ENCODE measurements at regions not wholly inside any gene's neighbourhood (a gene's known extent, or its start where the extent isn't known, plus 50 kb on each side); places are given as distances from the start of the nearest gene placed in this dataset.

DNA sequence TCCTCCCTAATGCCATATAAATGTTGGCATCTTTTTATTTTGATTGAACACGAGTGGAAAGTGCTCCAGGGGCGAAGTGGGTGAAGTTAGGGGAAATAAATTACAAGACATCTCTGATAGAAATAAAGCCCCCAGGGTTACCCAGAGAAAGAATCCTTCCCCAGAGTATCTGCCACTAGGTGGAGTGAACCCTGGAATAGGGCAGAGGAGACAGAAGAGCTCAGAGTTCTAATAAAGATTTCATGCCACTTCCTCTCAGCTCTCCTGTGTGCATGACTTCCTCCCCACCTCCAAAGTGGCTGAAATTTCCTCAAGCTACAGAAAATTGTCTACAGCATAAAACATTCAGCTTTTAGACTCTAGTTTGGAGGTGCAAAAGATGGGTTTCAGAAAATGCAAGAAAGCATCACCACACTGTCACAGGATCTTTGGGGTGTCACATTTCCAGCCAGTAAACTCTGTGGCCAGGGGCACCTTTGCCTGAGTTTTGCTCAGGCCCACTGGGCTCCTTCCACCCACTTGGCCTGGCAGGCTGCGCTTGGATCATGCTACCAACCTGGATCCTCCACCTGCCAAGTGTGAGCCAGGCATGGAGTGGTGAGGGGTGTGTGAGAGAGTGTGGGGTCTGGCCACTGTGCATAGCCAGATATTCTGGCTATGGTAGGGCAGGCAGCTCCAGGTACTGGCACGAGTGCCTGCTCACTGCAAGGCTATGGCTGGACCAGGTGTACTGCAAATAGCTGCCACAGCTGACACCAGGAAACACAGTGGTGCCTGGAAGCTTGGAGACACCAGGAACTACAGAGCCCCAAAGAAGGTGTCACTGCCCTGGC lies 208.8 kb upstream of the USP25 start:
- intact Hi-C loops (cut with DNase I) = no loop called here
- no peak for ATAC-seq
- no peak for DNase-seq

DNA sequence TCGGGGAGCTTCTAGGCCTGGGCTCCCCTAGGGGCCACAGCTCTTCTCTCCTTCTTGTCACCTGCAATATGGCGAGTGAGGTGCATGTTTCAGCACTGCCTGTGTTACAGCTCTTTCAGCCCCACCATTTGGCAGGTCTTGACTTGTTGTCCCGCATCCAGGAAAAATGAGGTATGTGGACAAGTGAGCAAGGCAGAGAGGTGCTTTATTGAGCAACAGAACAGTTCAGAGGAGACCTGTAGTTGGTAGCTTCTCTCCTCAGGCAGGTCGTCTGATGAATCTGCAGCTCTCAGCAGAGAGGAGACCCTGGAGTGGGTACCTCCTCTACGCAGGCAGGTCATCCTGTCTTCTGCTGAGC lies 208.2 kb upstream of the USP25 start:
- DNase-seq (no peak), ATAC-seq (no peak)
- intact Hi-C loops (cut with DNase I) = no loop called here

DNA sequence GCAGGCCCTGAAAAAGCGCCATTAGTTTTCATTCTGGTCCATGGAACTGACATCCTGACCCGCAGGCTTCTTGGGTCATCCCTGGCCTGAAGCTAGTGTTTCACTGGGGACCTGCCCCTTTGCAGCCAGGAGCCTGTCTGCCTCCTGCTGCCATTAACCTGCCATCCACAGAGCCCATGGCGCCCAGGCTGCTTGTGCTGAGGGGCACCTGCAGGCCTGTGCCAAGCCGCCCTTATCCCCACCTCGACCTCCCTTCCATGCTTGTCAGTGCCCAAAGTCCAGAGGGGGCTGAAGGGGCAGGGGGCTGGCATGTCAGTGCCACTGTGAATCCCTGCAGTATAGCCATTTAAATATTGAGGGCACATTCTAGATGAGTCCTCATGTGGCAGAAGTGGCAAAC lies 207.6 kb upstream of the USP25 start:
- intact Hi-C loops (cut with DNase I) = no loop called here
- no peak for DNase-seq
- ATAC-seq = no peak

DNA sequence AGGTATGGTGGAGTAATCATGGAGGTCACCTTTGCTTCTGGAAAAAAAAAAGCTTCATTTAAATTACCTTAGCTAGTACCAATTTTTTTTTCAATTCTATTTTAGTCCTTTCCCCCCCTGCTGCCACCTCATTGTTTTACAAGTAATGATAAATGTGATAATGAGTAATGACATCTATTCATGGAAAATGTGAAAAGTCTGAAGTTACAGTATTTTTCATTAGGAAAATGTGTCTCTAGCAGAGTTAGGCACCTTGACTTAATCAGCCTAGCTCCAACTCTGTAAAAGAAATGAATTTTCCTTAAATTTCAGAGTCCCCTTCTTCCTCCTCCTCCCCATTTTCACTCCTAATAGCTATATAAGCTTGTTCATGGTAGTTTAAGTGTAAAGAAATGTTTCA lies 204.9 kb upstream of the USP25 start:
- no peak for DNase-seq
- intact Hi-C loops (cut with DNase I) = no loop called here
- ATAC-seq = no peak

DNA sequence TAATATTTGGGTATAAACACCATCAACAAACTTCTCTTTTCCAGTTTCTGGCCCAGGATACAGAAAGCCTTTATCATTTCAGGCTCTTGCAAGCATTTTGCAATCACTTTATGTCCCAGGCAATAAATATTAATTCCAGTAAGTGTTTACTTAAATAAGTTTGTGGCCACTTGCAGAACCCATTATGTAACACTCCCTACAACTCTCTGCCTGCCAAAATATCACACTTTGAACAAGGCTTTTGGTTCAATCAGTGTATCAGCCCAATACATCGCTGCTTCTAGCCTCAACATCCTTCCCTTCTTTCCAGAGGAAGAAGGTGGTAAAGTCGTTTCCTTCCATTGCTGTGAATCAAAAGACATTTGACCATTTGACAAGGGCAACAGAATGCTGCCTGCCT lies 203.0 kb upstream of the USP25 start:
- intact Hi-C loops (cut with DNase I) = no loop called here
- no peak for ATAC-seq
- DNase-seq = no peak

DNA sequence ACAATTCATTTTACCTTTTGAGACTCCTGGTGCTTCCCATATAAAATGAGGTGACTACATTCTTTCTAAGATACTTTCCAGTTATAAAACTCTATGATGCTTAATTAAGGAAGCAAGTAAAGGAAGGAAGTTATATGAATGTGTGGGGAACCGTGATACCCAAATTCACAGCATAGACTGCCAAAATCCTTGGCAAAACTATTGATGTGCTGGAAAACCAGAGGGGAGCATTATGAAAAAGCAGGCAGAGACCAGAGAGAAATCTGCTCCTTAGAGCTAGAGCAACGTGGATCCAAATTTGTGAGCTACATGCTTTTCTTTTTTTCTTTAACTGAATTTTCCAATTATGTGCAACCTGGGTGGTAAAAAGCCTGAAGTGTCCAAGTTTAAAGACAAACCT lies 201.4 kb upstream of the USP25 start:
- DNase-seq = no peak
- ATAC-seq = no peak
- intact Hi-C loops (cut with DNase I) = no loop called here

DNA sequence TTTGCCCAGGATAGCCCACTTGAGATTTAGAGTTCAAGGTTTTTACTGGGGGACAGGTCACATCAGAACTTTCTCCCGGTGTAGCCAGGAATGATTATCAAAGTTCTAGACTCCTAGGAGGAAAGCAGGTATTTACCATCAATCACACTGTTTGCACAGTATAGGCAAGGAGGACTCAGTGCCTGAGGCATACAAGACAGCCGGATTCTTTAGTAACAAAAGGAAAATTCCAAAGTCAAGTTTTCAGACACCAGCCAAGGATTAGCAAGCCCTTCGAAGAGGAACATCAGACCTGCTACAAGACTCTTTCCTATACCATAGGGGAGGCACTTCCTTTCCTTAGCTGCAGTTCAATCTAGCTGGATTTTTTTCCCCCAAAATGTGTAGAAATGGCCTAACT lies 197.8 kb upstream of the USP25 start:
- intact Hi-C loops (cut with DNase I) = no loop called here
- no peak for DNase-seq
- ATAC-seq = no peak

DNA sequence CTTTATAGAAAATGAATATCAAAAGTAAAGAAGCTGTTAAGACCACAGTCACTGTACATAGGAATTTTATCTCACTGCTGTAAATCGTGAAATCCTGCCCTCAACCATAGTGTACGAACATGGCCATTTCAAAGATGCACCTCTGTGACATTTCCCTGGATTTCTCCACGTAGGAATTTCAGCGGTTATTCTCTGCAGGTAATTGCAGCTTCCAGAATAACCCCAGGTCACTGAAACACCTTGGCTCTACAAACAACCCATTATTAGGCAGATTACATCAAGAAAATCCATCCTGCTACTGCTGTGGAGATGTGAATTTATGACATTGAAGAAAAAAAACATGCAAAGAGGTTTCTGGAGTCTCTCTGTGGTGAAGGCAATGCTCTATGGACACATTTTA lies 196.2 kb upstream of the USP25 start:
- ATAC-seq (no peak), DNase-seq (no peak)
- intact Hi-C loops (cut with DNase I) = no loop called here

DNA sequence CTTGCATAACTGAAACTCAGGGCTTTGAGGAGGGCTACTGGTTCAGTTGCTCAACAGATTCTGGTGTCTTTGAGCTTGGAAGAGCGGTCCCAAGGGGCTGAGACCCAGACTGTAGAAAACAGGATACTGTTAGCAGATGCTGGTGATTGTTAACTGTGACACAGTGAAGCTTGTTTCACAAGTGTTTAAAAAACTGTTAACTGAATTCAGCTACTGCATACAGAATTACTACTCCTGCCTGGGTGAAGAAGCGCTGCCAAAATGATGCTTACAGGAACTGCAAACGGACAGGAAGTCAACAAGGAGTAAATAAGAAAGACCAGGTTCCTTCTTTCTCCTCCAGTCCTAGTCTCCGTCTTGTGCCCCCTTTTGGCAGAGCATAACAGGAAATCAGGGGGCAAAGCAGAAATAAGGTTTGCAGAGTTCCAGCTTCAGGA lies 195.3 kb upstream of the USP25 start:
- ATAC-seq = no peak
- intact Hi-C loops (cut with DNase I) = no loop called here

DNA sequence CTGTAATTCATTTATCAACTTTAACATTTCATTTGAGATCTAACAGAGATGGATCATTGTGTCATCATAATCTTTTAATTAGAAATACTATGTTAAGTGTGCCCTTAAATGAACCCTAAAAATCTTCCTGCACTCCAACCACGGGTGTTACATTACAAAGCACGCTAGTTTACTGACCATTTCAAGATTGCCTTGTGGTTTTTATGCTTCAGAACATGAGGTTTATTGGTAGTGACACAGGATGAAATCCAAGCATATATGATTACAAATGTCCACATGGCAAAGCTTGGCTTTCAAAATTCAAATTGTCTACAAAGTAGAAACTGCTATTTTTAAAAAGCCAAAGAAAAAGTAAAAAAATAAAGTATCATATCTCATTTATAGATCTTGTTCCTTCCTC lies 190.4 kb upstream of the USP25 start:
- ATAC-seq (no peak), DNase-seq (no peak)
- intact Hi-C loops (cut with DNase I) = no loop called here

More for the DNA sequence above, 195.3 kb upstream of the USP25 start:
- no peak for DNase-seq

DNA sequence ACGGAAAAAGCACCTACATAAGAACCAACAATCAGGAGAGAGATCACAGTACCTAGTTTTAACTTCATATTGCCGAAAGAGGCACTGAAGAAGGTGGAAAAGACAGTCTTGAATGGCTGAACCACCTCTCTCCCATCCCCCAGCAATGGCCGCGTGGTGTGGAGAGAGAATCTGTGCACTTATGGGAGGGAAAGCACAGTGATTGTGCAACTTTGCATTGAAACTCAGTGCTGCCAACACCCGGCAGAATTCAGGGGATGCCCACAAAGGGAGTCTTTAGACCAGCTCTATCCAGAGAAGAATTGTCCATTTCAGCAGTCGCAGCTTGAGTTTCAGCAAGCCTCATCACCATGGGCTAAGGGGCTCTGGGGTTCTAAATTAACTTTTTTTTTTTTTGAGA lies 186.3 kb upstream of the USP25 start:
- intact Hi-C loops (cut with DNase I) = loop anchor here in 1 of 2 donors (10.0 kb wide), 1 partner anchor 819 kb away; no protein-coding TSS in a partner anchor
- no peak for ATAC-seq
- no peak for DNase-seq

DNA sequence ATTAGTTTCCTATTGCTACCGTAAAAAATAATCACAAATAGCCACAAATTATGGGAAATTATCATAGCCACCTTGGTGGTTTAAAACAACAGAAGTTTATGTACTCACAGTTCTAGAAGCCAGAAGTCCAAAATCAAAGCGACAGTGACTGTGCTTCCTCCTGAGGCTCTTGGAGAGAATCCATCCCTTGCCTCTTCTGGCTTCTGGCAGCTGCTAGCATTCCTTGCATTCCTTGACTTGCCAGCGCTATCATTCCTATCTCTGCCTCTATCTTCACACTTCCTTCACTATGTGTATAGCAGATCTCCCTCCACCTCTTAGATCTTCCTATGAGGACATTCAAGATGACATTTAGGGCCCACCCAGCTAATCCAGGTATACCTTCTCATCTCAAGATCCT lies 180.1 kb upstream of the USP25 start:
- ATAC-seq (no peak), DNase-seq (no peak)
- intact Hi-C loops (cut with DNase I) = loop anchor here in 1 of 2 donors (10.0 kb wide), 1 partner anchor 825 kb away; no protein-coding TSS in a partner anchor

DNA sequence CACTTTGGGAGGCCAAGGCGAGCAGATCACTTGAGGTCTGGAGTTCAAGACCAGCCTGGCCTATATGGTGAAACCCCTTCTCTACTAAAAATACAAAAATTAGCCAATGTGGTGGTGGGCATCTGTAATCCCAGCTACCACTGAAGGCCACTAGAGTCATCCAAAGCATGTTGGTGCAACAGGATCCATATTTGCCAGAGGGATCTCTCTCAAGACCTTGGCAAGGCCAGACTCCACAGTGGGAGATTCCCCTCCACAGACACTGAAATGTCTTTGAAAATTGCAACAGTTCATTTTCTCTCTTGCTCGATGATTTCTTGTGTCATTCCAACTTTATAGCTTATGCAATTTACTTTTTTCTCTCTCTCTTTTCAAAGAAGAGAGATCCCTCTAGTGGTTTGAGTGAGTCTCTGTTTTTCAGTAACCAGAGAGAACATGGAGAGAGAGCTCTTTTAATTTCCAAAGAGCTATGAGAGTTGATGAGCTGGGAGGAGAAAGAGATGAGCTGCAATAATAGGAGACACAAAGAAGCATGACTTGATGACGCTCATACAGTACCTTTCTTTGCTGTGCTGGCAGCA lies 176.8 kb upstream of the USP25 start:
- peak in 1 of 2 donors; percentile 41 for ATAC-seq
- intact Hi-C loops (cut with DNase I) = no loop called here

DNA sequence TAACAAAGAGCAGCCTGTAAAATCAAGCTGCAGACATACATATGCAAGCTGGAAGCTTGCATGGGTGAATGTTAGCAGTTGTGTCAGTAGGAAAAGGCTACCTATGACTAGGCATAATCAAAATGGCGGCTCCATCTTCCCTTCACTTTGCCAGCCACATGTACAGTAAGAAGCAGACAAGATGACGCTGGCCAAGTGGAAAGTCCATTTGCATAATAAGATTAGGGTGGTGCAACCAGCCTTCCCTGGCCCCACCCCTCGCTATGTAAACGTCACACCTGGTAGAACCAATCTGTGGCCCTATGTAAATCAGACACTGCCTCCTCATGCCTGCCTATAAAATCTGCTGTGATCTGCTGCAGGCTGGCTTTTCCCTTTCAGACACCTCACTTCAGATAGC lies 171.9 kb upstream of the USP25 start:
- DNase-seq = no peak
- no peak for ATAC-seq
- intact Hi-C loops (cut with DNase I) = no loop called here

More for the DNA sequence above, 176.8 kb upstream of the USP25 start:
- no peak for DNase-seq

DNA sequence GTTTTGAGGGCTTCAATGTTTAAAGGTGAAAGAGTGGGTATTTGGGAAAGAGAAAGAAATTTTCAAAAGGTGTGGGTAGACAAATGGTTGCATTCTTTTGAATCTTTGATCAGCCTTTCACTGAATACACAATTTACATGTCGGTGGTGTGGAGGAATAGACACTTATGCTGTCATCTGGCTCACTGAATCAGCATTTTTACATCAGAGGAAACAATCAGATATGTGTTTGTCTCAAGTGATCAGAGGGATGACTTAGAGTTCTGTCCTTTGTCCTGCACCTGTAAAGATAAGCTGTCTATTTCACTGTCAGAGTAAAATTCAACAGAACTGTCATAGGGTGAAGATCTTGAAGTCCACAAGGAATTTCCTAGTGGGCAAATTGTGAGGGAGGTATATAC lies 170.9 kb upstream of the USP25 start:
- intact Hi-C loops (cut with DNase I) = no loop called here
- ATAC-seq (no peak), DNase-seq (no peak)

DNA sequence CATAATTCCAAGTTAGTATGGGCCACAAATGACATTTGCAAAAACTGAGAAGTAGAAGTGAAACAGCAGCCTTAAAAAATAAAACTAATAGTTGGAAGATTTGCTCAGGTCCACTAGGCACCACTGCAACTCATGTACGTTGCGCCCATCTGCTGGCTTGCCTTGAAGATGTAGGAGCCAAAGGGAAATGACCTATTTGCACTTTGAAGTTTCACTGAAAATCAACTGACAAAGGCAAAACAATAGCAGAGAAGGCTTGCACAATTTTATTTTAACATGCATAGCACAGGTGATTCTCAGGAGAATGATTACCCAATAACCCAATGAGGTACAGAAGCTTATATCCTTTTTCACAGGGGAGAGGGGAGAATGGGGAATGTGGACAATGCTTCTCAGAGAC lies 170.1 kb upstream of the USP25 start:
- intact Hi-C loops (cut with DNase I) = no loop called here
- DNase-seq (no peak), ATAC-seq (no peak)

DNA sequence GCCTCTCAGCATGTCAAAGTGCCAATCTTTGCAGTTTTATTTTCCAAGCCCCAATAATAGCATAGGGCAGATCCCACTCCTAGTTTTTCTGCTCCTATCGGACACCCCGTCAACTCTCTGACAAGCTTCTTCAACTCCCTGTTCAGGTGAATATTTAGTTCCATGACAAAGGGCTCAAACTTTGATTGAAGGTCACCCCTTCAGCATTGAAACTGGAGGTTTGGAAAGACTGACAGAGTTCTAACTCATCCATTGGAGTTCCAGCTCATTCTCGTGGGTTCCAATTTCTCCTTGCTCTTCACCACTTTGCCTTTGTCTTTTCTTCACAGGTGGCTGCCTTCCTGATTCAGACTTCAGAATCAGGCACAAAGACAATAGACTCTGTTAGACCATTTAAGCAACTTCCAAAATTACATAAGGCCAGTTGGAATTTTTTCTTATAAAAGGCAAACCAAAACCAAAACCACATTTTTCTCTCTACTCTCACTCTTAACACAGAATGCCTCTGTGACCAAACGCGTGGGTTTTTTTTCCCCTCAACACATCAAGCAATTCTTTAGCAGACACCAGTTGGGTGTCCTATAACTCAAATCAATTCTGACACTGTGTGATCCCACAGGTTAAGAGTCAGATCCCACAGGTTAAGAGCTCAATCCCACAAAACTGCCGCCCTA lies 169.3 kb upstream of the USP25 start:
- intact Hi-C loops (cut with DNase I) = no loop called here
- DNase-seq (no peak), ATAC-seq (no peak)

DNA sequence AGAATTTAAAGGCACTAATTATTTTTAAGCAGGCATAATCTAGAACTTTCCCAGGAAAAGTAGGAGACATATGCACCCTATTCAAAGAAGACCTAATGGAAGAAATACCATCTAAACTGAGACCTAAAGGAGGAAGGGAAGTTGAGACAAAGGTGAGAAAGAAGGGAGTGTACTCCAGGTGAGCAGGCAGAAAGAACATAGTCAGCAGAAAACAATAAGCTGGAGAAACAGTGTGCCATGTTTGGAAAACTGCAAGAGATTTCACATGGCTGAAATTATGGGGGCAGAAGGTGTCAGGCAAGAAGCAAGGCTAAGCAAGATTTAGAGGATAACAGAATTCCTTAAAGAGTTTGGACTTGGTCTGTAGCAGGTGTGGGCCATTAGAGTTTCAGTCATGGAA lies 167.0 kb upstream of the USP25 start:
- intact Hi-C loops (cut with DNase I) = no loop called here
- DNase-seq = no peak

DNA sequence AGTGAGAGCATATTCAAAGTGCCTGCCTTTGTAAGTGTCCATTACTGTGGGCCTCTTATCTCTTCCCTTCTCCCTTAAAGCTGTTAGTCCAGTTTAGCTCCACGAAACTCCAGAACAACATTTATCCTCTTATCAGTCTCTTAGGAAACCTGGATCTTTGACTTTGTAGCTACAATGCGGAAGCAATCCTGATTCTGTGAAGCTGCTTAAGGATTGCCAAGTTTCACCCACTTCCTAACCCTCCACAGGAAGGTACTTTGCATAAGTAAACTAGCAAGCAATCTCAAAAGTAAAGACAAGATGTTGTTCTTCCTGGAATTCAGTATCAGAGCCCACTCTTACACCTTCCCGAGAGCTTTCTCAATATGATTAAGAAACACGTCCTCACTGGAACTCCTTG lies 164.9 kb upstream of the USP25 start:
- intact Hi-C loops (cut with DNase I) = no loop called here
- DNase-seq (no peak), ATAC-seq (peak in 1 of 2 donors; percentile 34)

More for the DNA sequence above, 167.0 kb upstream of the USP25 start:
- no peak for ATAC-seq

DNA sequence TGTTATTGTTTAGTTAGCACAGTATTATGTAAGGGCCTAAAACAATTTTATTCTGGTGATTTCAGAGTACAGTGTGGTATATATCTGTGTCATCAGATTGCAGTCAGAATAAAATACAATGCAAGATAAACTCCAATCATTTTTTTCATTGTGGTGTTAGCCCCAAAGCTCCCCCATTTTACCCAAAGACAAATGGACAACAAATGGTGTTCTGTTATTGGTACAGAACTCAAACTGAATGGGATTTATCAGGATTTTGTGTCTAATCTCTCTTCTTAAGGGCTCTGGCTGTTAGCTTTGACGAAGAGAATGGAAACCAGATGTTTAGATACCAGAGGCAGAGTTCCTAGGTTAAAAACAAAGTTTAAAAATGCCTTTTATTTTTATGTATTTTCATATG lies 163.1 kb upstream of the USP25 start:
- intact Hi-C loops (cut with DNase I) = no loop called here
- no peak for DNase-seq
- ATAC-seq = no peak

DNA sequence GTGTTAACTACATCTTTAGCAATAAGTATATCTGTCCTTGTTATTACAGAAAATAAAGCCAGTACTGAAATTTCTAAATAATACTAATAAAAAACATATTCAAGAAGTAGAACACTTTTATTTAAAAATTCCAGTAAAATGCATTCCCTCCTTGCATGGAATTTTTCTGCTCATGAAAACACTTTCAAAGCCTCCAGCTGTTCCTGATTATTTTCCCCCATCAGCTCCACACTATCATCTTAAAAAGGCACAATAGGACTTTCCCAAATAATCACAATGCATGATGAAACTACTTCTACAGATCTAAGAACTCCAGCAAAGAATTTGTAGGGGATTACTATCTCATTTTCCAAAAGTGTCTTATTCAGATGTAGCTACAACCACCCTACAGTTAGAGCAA lies 162.6 kb upstream of the USP25 start:
- DNase-seq (no peak), ATAC-seq (no peak)
- intact Hi-C loops (cut with DNase I) = no loop called here
